NT2/D1 (cell line): ENCODE measurements at regions not wholly inside any gene's neighbourhood (a gene's known extent, or its start where the extent isn't known, plus 50 kb on each side); places are given as distances from the start of the nearest gene placed in this dataset.

ENCODE experiments used
- YY1 ChIP-seq: IDR thresholded peaks from 2 replicates; pipeline ENCODE4 v1.6.1; 2011; ENCODE audit not compliant: insufficient read length, insufficient read depth
- ZNF274 ChIP-seq: IDR thresholded peaks from 2 replicates; pipeline ENCODE4 v1.6.1; 2011; ENCODE audit warnings: mild to moderate bottlenecking, low read depth, low read length

DNA sequence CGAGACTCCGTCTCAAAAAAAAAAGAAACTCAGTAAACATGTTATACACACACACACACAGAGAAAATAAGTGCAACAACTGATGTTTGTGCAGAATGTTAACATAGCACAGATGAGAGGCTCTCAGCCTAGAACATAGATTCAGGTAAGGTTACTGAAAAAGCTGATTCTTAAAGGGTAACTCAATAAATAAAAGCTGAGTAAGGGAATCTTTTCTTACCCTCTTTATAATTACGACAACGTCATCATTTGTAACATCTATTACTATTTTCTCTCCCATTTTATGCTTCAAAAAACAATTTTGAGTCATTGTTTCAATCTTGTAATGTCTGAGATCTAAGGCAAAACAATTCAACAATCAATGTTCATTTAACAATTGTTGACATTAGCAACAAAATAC lies 644.8 kb downstream of the RFPL4B start:
- TF ChIP-seq ZNF274 (no peak), YY1 (no peak)
